Head of caudate nucleus (tissue), 42 donors: ENCODE measurements at regions not wholly inside any gene's neighbourhood (a gene's known extent, or its start where the extent isn't known, plus 50 kb on each side); places are given as distances from the start of the nearest gene placed in this dataset.

Experiments used
- DNase-seq, 42 donors: peaks; one replicate each; pipeline versions ENCODE4 v3.0.0 to v3.0.0-alpha.2; 2020 to 2021; ENCODE audit warnings: mixed read lengths in 7 of 42
- intact Hi-C: fragments of 100-400 bp; cut with DNase I; formaldehyde crosslinking; loops from one replicate; pipeline ENCODE4 v1.15.0; 2022

DNA sequence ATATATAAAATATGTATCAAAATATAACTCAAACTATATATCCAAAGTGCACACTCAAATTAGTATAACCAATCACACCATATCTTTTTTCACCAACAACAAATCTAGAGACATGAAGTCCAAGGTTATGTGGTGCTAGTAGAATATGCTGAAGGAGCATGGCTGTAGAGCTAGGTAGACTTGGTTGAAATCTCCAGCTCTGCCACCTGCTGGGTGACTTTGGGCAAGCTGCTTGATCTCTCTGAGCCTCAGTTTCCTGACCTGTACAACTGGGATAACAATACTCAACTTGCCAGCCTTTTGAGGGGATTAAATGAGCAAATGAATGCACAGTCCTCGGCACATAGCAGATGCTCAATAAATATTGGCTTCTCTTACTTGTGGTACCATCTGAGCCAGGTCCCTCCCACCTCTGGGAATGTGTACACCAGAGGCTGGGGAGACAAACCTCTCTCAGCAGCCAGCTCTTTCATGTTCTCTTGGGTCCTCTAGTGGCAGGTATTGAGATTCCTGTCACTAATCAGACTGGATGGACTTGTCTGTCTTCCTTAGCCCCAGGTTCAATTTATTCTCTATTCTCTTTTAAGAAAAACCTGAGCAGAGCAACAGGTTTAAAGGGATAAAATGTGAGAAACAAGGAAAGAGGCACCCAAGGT lies 94.3 kb upstream of the PDE1C start:
- peak in 19 of 42 donors; percentile 11 to 74 (median 44) for DNase-seq
- intact Hi-C loops, result no loop called here

GRCh38 chr7:32163896-32164295 lies 93.7 kb upstream of the PDE1C start:
- intact Hi-C loops, result no loop called here
- no peak for DNase-seq

- intact Hi-C loops, result no loop called here
- no peak for DNase-seq
Observed at GRCh38 chr7:32163141-32163806, 93.1 kb upstream of the PDE1C start.

GRCh38 chr7:32161708-32162107 lies 91.5 kb upstream of the PDE1C start:
- DNase-seq, result no peak
- intact Hi-C loops, result no loop called here

DNA sequence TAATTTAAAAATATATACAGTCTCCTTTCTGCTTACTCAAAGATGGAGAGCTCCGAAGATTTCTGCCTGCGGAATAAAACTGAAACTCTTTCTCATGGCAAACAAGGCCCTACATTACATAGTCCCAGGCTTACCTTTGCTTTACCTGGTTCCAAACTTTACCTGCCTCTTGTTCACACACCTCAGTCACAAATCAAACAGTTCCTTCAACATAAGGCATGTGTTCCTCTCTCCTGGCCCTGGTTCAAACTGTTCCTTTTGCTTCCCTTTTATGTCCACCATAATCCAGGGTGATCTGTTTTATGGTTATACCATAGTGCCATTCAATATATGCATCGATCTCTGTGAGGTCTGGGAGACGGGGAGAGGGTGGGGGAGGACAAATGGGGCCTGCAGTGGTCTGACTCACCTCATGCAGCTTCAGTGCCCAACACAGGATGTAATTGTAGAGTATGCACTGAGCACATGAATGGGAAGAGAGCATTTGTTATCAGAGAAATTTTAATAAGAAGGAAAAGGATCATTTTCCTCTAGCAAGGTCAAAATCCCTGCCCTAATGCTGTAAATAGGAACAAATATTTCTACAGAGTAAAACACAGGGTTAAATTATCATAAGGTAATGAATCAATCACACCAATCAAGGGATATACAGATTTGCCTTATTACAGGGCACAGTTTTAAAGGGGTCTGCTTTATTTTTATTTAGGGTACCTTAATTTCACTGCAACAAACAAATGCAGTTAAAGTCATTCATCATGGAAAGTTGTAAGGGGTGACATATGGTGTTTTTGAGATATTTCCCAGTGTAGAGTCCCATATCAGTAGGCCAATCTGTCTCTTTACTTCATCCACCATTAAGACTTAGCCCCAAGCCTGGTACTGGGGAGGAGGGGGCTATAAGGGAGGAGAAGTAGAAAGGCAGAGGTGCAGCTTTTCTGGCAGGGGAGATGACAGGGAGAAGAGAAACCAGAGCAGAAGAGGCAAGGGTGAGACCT lies 88.8 kb upstream of the PDE1C start:
- no peak for DNase-seq
- intact Hi-C loops, result no loop called here

DNA sequence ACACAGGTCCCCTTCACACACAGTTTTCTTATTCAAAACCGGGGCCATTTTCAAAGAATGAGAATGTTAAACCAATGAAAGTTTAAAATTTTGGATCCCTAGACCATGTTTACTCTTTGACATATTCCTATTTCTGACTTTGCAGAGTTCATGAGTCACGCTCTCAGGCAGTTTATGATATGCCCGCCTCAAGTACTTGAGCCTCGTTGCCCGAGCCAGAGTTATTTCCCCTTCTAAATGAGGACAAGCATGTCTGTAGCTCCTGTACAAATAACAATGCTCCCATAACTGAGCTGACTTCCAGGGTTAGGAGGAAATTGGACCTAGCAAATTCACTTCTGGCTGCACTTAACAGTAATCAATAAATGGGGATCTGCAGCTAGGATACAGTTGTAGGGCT lies 87.9 kb upstream of the PDE1C start:
- intact Hi-C loops, result no loop called here
- DNase-seq, result no peak

DNA sequence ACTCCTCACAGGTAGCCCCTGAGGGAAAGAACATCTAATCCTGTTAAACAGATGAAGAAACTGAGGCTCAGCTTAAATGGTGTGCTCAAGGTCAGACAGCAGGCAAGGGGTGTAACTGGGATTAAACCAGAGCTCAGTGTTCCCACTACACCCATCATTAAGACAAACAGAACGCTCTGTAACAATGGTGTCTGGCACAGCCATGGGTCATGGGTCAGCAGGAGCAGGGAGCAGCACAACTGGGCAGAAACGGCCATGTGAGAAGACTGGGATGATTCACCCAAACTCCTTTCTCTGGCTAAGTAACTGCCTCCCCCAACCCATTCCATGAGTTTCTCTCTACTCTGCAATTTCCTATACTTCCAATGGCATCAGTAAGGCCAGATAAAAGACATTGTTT lies 85.5 kb upstream of the PDE1C start:
- intact Hi-C loops, result no loop called here
- peak in 6 of 42 donors; percentile 18 to 42 (median 28) for DNase-seq

GRCh38 chr7:32154797-32155196 lies 84.6 kb upstream of the PDE1C start:
- intact Hi-C loops, result no loop called here
- peak in 24 of 42 donors; percentile 8 to 54 (median 28) for DNase-seq

DNA sequence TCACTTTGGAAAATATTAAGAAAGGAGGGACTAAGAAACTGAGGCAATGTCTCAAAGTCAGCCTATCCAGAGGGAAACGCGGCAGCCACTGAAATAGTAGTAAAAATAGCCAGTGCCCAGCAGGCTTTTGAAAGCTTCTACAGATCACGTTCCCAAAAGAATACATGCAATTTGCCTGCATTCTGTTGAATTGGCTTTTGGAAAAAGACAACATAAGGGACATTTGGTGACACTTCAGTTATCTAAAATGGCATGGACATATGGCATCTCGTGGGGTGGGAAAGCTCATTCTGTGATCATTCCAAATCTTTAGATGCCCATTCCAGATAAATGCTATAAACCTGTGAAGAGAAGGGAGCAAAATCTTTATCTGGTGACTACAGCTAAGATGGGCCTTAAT lies 82.8 kb upstream of the PDE1C start:
- no peak for DNase-seq
- intact Hi-C loops, result no loop called here

- DNase-seq, result no peak
- intact Hi-C loops, result no loop called here
Observed at GRCh38 chr7:32152576-32152975, 82.4 kb upstream of the PDE1C start.

DNA sequence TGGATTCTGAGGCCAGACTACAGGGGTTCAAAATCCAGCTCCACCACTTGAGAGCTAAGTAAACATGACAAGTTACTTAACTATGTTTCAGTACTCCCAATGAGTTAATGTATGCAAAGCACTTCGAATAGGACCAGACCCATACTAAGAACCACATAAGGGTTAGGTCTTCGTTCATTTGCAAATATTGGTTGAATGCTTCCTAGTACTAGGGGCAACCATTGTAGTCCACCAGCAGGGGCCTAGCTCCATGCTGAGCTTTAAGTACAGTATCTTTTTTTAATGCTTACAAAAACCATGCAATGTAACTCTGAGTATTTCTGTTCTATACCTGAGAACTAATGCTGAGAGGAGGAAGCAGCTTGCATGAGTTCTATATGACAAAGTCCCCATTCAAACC lies 80.4 kb upstream of the PDE1C start:
- intact Hi-C loops, result no loop called here
- DNase-seq, result no peak

GRCh38 chr7:32150039-32150438 lies 79.8 kb upstream of the PDE1C start:
- intact Hi-C loops, result no loop called here
- DNase-seq, result no peak

DNA sequence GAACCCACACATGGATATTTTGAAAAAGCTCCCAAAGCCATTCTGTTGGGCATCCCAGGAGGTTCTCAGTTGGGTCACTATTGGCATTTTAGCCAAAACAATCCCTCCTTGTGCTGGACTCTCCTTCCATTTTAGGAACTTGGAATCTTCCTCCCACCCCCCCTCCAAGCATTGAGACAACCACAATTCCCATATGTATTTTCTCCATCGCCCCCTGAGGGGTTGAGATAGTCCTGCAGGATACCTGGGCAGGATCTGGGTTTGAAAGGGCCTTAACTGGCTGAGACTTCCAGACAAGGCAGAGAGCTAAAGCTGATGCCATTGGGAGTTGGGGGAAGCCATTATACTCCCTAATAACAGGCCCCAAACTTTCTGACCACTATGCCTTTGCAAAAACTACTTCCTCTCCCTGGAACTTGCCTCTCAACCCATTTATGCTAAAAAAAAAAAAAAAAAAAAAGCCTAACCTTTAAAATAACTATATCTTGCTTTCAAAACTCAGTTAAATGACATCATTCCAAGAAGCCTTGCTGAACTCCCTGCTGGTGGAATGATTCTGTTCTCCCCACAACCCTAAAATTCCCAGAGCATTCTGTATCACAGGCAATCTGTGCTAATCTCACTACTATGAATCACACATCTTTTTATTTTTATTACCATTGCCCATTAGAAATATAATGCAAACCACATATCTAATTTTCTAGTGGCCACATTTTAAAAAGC lies 77.5 kb upstream of the PDE1C start:
- no peak for DNase-seq
- intact Hi-C loops, result no loop called here

DNA sequence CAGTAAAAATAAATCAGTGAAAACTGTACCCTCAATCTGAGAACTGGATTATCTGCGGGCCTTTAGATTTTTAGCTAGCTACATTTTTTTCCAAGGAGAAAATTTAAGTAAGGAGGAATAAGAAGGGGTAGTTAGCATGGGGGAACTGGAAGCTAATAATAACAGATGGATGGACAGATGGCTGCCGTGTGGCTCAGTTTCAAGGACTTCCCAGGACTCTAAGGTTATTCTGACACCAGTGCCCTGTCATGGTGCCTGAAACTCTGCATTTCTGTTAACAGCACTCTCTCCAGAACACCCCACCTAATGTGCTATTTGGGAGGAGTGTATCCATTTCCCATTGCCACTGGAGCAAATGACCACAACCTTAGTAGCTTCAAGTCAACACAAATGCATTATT lies 75.7 kb upstream of the PDE1C start:
- intact Hi-C loops, result no loop called here
- DNase-seq, result no peak

DNA sequence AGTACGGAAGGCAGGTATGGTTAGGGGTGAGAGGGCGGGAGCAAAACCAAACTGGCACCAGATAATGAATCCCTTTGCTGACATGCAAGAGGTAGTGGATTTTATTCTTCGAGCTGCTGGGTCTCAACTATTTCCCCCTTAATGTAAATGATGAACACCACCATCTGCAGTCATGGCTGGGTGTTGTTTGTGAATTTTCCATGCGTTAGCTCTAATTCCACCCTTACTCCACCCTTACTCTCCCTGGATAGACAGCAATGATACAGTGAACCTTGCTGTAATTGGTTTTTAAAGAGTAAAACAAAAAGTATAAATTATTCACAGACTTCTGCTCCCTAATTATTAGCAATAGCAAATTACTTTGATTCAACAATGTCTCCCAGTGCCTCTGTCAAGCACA lies 74.5 kb upstream of the PDE1C start:
- intact Hi-C loops, result no loop called here
- DNase-seq, result no peak

- intact Hi-C loops, result no loop called here
Observed at GRCh38 chr7:32143301-32143700, 73.1 kb upstream of the PDE1C start.

DNA sequence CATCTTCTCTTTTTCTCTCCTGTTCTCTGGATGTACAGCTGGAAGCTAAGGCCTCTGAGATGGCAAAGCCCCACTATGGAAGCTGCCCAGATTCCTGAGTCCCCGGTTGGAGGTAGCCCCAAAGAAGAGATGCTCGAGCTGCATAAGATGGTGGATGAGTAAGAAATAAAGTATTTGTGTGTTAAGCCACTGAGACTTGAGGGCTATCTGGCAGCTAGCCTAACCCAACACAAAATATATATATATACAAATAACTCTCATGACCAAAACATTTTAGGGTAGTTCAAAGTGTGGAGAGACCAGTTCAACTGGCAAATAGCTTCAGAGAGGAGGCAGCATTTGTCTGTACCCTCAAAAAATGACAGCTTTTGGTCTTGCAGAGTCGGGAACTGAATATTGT lies 72.4 kb upstream of the PDE1C start:
- no peak for DNase-seq
- intact Hi-C loops, result no loop called here

More at GRCh38 chr7:32143301-32143700, 73.1 kb upstream of the PDE1C start:
- no peak for DNase-seq

- no peak for DNase-seq
- intact Hi-C loops, result no loop called here
Observed at GRCh38 chr7:32140210-32140939, 70.2 kb upstream of the PDE1C start.

DNA sequence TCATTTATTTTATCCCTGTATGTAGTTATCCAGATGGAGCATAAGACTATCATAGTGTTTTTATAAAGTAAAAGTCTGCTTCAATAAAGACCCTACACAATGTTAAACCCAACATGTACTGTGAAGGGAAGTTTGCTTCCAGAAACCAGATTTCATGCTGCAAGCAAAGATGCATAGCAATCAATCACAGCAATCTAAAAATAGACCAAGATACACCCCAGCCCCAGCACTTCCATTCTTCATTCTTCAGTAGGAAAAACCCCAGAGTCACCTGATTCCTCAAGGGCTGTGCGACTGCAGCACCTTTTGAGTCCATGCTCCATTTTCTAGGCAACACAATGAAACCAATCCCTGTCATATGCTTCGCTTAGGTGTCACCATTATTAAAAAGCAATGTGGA lies 66.9 kb upstream of the PDE1C start:
- DNase-seq, result no peak
- intact Hi-C loops, result no loop called here
